ENCODE measurements at regions not wholly inside any gene's neighbourhood (a gene's known extent, or its start where the extent isn't known, plus 50 kb on each side); places are given as distances from the start of the nearest gene placed in this dataset.

DNA sequence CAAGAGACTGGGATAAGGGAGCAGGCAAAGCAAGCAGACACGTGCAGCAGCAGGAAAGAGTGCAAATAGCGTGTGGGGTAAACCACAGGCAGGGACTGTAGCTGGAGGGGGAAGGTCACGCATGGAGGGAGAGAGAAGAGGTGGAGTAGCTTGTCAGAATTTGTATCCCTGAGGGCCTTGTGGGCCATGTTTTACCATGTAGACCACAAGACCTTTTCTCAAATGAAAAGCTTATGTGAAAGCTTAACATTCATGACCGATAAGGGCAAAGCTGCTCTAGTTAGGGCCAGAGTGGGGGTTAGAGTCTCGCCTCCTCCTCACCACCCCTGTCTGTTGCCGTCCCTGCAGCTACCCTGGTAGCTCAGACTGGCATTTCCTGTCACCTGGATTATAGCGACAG, 152.9 kb upstream of the E2F7 start:
- Histone ChIP-seq H2AFZ (replicated peaks; ENCODE audit: low read length, poor library complexity) (no peak overlapping the region), H2BK15ac (ENCODE audit: low read depth, low read length) (no peak overlapping the region), H3K79me1 (ENCODE audit: low read depth in 1 of 2, low read length in 2 of 2) (no peaks in the 10 kb centered on the region), H3K14ac (replicated peaks; ENCODE audit: low read depth, low read length) (no peak overlapping the region), H4K91ac (ENCODE audit: insufficient read depth, low read depth, low read length) (no peak overlapping the region), H3K9me3 (ENCODE audit: control insufficient read depth, insufficient read depth, low read length) (no peaks in the 10 kb centered on the region), H2AK5ac (ENCODE audit: low read depth, low read length) (no peak overlapping the region), H2BK5ac (ENCODE audit: low read depth, low read length, poor library complexity, severe bottlenecking) (no peak overlapping the region), H3K18ac (ENCODE audit: low read depth, low read length) (no peak overlapping the region), H2AK9ac (replicated peaks; ENCODE audit: low read depth, low read length, poor library complexity) (no peak overlapping the region), H3K9me1 (ENCODE audit: insufficient read depth, low read length) (no peaks in the 10 kb centered on the region), H3K9ac (ENCODE audit: low read depth, low read length) (no peak overlapping the region), H3K27me3 (ENCODE audit: control insufficient read depth, insufficient read depth, low read length) (no peaks in the 10 kb centered on the region), H3K4ac (ENCODE audit: low read depth, low read length) (no peak overlapping the region), H3K4me2 (ENCODE audit: low read depth, low read length) (no peak overlapping the region), H3K27ac (ENCODE audit: insufficient read depth, low read length) (no peak overlapping the region), H3K23ac (ENCODE audit: low read depth, low read length) (no peak overlapping the region), H4K20me1 (ENCODE audit: insufficient read depth, low read length) (no peaks in the 10 kb centered on the region), H2BK120ac (ENCODE audit: low read depth, low read length) (no peak overlapping the region), H3K56ac (ENCODE audit: extremely low read depth, insufficient read depth, low read length) (no peak overlapping the region), H3K36me3 (ENCODE audit: control insufficient read depth, insufficient read depth, low read length) (no peaks in the 10 kb centered on the region), H2BK20ac (ENCODE audit: low read depth, low read length) (no peak overlapping the region), H3K4me1 (ENCODE audit: control insufficient read depth, insufficient read depth, low read length) (no peaks in the 10 kb centered on the region; the same call in 1 of the 2 replicates), H4K5ac (ENCODE audit: low read depth, low read length) (no peak overlapping the region), H3K4me3 (ENCODE audit: insufficient read depth, low read depth, low read length) (no peak overlapping the region), H4K8ac (ENCODE audit: low read depth in 2 of 2, low read length in 2 of 2) (no peak overlapping the region)
- TF ChIP-seq, protein P1, sequence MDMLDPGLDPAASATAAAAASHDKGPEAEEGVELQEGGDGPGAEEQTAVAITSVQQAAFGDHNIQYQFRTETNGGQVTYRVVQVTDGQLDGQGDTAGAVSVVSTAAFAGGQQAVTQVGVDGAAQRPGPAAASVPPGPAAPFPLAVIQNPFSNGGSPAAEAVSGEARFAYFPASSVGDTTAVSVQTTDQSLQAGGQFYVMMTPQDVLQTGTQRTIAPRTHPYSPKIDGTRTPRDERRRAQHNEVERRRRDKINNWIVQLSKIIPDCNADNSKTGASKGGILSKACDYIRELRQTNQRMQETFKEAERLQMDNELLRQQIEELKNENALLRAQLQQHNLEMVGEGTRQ (IDR thresholded peaks at IDR 0.05; ENCODE audit: low read depth, low read length) = no peak
- TF ChIP-seq FOS (IDR thresholded peaks at IDR 0.05; ENCODE audit: low read depth, low read length) (no peak), MXI1 (IDR thresholded peaks at IDR 0.05; ENCODE audit: borderline replicate concordance, low read depth, low read length) (no peak), BHLHE40 (IDR thresholded peaks at IDR 0.05; ENCODE audit: low read depth, low read length) (no peak), NFE2L2 (IDR thresholded peaks at IDR 0.05; ENCODE audit: low read depth, low read length) (no peak), CHD1 (IDR thresholded peaks at IDR 0.05; ENCODE audit: low read depth, low read length) (no peak), RAD21 (IDR thresholded peaks at IDR 0.05; ENCODE audit: low read length) (no peak), RCOR1 (IDR thresholded peaks at IDR 0.05; ENCODE audit: insufficient replicate concordance, low read length) (no peak), MAFK (IDR thresholded peaks at IDR 0.05; ENCODE audit: low read depth, low read length) (no peak), RFX5 (IDR thresholded peaks at IDR 0.05; ENCODE audit: low read depth, low read length) (no peak), MAZ (IDR thresholded peaks at IDR 0.05; ENCODE audit: borderline replicate concordance, low read depth, low read length) (no peak), SMC3 (IDR thresholded peaks at IDR 0.05; ENCODE audit: low read depth, low read length) (no peak)
- TF ChIP-seq, protein P2, sequence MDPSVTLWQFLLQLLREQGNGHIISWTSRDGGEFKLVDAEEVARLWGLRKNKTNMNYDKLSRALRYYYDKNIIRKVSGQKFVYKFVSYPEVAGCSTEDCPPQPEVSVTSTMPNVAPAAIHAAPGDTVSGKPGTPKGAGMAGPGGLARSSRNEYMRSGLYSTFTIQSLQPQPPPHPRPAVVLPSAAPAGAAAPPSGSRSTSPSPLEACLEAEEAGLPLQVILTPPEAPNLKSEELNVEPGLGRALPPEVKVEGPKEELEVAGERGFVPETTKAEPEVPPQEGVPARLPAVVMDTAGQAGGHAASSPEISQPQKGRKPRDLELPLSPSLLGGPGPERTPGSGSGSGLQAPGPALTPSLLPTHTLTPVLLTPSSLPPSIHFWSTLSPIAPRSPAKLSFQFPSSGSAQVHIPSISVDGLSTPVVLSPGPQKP (IDR thresholded peaks at IDR 0.05; ENCODE audit: borderline replicate concordance, low read depth, low read length) = no peak
- TF ChIP-seq, protein P3, sequence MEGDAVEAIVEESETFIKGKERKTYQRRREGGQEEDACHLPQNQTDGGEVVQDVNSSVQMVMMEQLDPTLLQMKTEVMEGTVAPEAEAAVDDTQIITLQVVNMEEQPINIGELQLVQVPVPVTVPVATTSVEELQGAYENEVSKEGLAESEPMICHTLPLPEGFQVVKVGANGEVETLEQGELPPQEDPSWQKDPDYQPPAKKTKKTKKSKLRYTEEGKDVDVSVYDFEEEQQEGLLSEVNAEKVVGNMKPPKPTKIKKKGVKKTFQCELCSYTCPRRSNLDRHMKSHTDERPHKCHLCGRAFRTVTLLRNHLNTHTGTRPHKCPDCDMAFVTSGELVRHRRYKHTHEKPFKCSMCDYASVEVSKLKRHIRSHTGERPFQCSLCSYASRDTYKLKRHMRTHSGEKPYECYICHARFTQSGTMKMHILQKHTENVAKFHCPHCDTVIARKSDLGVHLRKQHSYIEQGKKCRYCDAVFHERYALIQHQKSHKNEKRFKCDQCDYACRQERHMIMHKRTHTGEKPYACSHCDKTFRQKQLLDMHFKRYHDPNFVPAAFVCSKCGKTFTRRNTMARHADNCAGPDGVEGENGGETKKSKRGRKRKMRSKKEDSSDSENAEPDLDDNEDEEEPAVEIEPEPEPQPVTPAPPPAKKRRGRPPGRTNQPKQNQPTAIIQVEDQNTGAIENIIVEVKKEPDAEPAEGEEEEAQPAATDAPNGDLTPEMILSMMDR (conservative IDR thresholded peaks at IDR 0.05; ENCODE audit: low read depth, low read length) = no peak
- dilution Hi-C loops (cut with HindIII; ENCODE audit: low sequenced_read_pairs, unreplicated experiment) = no loop called here
- intact Hi-C loops (cut with micrococcal nuclease) = no loop called here
- in situ Hi-C loops (cut with MboI; ENCODE audit: low sequenced_read_pairs) = no loop called here
- ChIA-PET POLR2A (ENCODE audit: unreplicated experiment) (no interaction called here), CTCF (no interaction called here)
- BruUV-seq (replicated peaks) = no TSS peak
- WGBS, 2 experiments (ENCODE audit: extremely low coverage in 2 of 2, insufficient read length in 1 of 2) = 100% methylated on average over 1 of the region's 7 CpGs; no CpG with 5 or more reads in 1 of the 2 experiments
- DNase-seq (no peak), ATAC-seq (ENCODE audit: low read depth) (no peak)

All from IMR-90 (cell line).